Transverse colon (tissue), 4 donors: ENCODE measurements at regions not wholly inside any gene's neighbourhood (a gene's known extent, or its start where the extent isn't known, plus 50 kb on each side); places are given as distances from the start of the nearest gene placed in this dataset.

ENCODE experiments used
- CTCF ChIP-seq, 5 experiments: fragments of 200-600 bp in 3 of 5; fragments of 450-650 bp in 2 of 5; sonication (generic) in 3 of 5; IDR thresholded peaks; 1 replicate in 2 of 5; 2 replicates in 3 of 5; pipeline ENCODE4 v1.5.1; 2016 to 2017; ENCODE audit warnings: antibody characterized with exemption in 5 of 5, inconsistent platforms in 3 of 5, mild to moderate bottlenecking in 2 of 5, moderate library complexity in 1 of 5
- POLR2A ChIP-seq: fragments of 450-650 bp; IDR thresholded peaks from one replicate; pipeline ENCODE4 v1.6.1; 2016; ENCODE audit warnings: antibody characterized with exemption, mild to moderate bottlenecking, moderate library complexity
- POLR2AphosphoS5 ChIP-seq, 3 donors: sonication (generic); formaldehyde crosslinking; IDR thresholded peaks; one replicate each; pipeline ENCODE4 v1.6.1; 2016; ENCODE audit warnings: antibody characterized with exemption in 3 of 3

GRCh38 chr4:124025000-124025399 lies 628.4 kb downstream of the SPRY1 start:
- no peak for TF ChIP-seq POLR2AphosphoS5 (IDR thresholded peaks at IDR 0.05)
- TF ChIP-seq CTCF (IDR thresholded peaks at IDR 0.05) = no peak
- TF ChIP-seq POLR2A = no peak
